ENCODE measurements at regions not wholly inside any gene's neighbourhood (a gene's known extent, or its start where the extent isn't known, plus 50 kb on each side); places are given as distances from the start of the nearest gene placed in this dataset.

GRCh38 chr5:168209997-168210396 is 81.4 kb upstream of the WWC1 start:
- TF ChIP-seq, protein P1, sequence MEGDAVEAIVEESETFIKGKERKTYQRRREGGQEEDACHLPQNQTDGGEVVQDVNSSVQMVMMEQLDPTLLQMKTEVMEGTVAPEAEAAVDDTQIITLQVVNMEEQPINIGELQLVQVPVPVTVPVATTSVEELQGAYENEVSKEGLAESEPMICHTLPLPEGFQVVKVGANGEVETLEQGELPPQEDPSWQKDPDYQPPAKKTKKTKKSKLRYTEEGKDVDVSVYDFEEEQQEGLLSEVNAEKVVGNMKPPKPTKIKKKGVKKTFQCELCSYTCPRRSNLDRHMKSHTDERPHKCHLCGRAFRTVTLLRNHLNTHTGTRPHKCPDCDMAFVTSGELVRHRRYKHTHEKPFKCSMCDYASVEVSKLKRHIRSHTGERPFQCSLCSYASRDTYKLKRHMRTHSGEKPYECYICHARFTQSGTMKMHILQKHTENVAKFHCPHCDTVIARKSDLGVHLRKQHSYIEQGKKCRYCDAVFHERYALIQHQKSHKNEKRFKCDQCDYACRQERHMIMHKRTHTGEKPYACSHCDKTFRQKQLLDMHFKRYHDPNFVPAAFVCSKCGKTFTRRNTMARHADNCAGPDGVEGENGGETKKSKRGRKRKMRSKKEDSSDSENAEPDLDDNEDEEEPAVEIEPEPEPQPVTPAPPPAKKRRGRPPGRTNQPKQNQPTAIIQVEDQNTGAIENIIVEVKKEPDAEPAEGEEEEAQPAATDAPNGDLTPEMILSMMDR (IDR thresholded peaks at IDR 0.05; ENCODE audit: extremely low read depth in 1 of 2, insufficient read depth in 1 of 2, low read depth in 1 of 2, low read length in 2 of 2) = no peak
- TF ChIP-seq POLR2A (IDR thresholded peaks at IDR 0.05; ENCODE audit: low read depth, low read length) (no peak), EZH2 (IDR thresholded peaks at IDR 0.05; ENCODE audit: borderline replicate concordance, low read depth, low read length, severe bottlenecking) (no peak), JUN (IDR thresholded peaks at IDR 0.05; ENCODE audit: borderline replicate concordance, insufficient read depth, insufficient read length, low read depth) (no peak), POLR2AphosphoS5 (IDR thresholded peaks at IDR 0.05; ENCODE audit: insufficient read depth, low read depth, low read length) (no peak)

All from endothelial cell of umbilical vein (primary cell).